Sigmoid colon (tissue), 4 donors: ENCODE measurements at regions not wholly inside any gene's neighbourhood (a gene's known extent, or its start where the extent isn't known, plus 50 kb on each side); places are given as distances from the start of the nearest gene placed in this dataset.
"Not testable (repeated sequence)": the region's sequence is repeated elsewhere in the genome, so short reads cannot be mapped to it uniquely, and the experiment has no call there.

Experiments used
- CTCF ChIP-seq, 4 experiments: fragments of 450-650 bp in 3 of 4; fragments of 200-600 bp in 1 of 4; IDR thresholded peaks; one replicate each; pipeline ENCODE4 v1.5.1; 2016 to 2019; ENCODE audit warnings: antibody characterized with exemption in 4 of 4, mild to moderate bottlenecking in 3 of 4, moderate library complexity in 2 of 4
- EP300 ChIP-seq, 4 donors: sonication (generic); formaldehyde crosslinking; IDR thresholded peaks; one replicate each; pipeline ENCODE4 v1.6.1; 2017; ENCODE audit warnings: antibody characterized with exemption in 4 of 4
- POLR2A ChIP-seq, 2 donors: fragments of 450-650 bp; IDR thresholded peaks; one replicate each; pipeline ENCODE4 v1.6.1; 2016; ENCODE audit warnings: antibody characterized with exemption in 2 of 2, mild to moderate bottlenecking in 2 of 2, moderate library complexity in 2 of 2
- POLR2AphosphoS5 ChIP-seq, 4 donors: sonication (generic); formaldehyde crosslinking; IDR thresholded peaks; one replicate each; pipeline ENCODE4 v1.6.1; 2017; ENCODE audit warnings: antibody characterized with exemption in 4 of 4

DNA sequence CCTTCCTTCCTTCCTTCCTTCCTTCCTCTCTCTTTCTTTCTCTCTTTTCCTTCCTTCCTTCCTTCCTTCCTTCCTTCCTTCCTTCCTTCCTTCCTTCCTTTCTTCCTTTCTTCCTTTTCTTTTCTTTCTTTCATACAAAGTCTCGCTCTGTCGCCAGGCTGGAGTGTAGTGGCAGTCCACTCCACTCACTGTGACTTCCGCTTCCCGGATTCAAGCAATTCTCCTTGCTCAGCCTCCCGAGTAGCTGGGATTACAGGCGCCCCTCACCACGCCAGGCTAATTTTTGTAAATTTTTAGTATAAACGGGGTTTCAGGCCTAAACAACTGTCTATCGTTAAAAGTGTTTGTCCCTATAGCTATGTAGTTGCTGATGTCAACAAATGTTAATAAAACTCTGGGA, 1029.8 kb downstream of the TMEM121 start:
- not testable (repeated sequence) for TF ChIP-seq EP300, POLR2AphosphoS5, CTCF, POLR2A (IDR thresholded peaks at IDR 0.05)
